HG03378 (cell line): ENCODE measurements at regions not wholly inside any gene's neighbourhood (a gene's known extent, or its start where the extent isn't known, plus 50 kb on each side); places are given as distances from the start of the nearest gene placed in this dataset.
"Not testable (repeated sequence)": the region's sequence is repeated elsewhere in the genome, so short reads cannot be mapped to it uniquely, and the experiment has no call there.

Experiments
- ATAC-seq: cut with Tn5 transposase; IDR thresholded peaks from one replicate; pipeline ENCODE4 v1.9.1; 2021; ENCODE audit warnings: mild to moderate bottlenecking, moderate library complexity; ENCODE audit not compliant: unreplicated experiment

- ATAC-seq: no peak
Measured at GRCh38 chr3:176357891-176358290, 839.4 kb downstream of the TBL1XR1 start.

- no peak for ATAC-seq
Measured at GRCh38 chr3:176354843-176355242, 842.4 kb downstream of the TBL1XR1 start.

- no peak for ATAC-seq
Measured at GRCh38 chr3:176352716-176353334, 844.5 kb downstream of the TBL1XR1 start.

- no peak for ATAC-seq
Measured at GRCh38 chr3:176351408-176351807, 845.9 kb downstream of the TBL1XR1 start.

- no peak for ATAC-seq
Measured at GRCh38 chr3:176349706-176350105, 847.6 kb downstream of the TBL1XR1 start.

- no peak for ATAC-seq
Measured at GRCh38 chr3:176347424-176348146, 849.7 kb downstream of the TBL1XR1 start.

- no peak for ATAC-seq
Measured at GRCh38 chr3:176341963-176342362, 855.3 kb downstream of the TBL1XR1 start.

GRCh38 chr3:176328666-176329065, 868.6 kb downstream of the TBL1XR1 start:
- ATAC-seq: no peak

GRCh38 chr3:176328198-176328597, 869.1 kb downstream of the TBL1XR1 start:
- no peak for ATAC-seq

- ATAC-seq: not testable (repeated sequence)
Measured at GRCh38 chr3:176326894-176327490, 870.3 kb downstream of the TBL1XR1 start.

- not testable (repeated sequence) for ATAC-seq
Measured at GRCh38 chr3:176321532-176321931, 875.8 kb downstream of the TBL1XR1 start.

GRCh38 chr3:176321099-176321498, 876.2 kb downstream of the TBL1XR1 start:
- no peak for ATAC-seq

GRCh38 chr3:176313426-176313825, 883.9 kb downstream of the TBL1XR1 start:
- ATAC-seq: no peak

- ATAC-seq: no peak
Measured at GRCh38 chr3:176310641-176311040, 886.6 kb downstream of the TBL1XR1 start.

GRCh38 chr3:176302271-176302670, 895.0 kb downstream of the TBL1XR1 start:
- ATAC-seq: no peak

- no peak for ATAC-seq
Measured at GRCh38 chr3:176296066-176296597, 901.1 kb downstream of the TBL1XR1 start.

GRCh38 chr3:176293276-176293675, 904.0 kb downstream of the TBL1XR1 start:
- no peak for ATAC-seq

- ATAC-seq: no peak
Measured at GRCh38 chr3:176286476-176287085, 910.7 kb downstream of the TBL1XR1 start.

GRCh38 chr3:176275538-176275937, 921.7 kb downstream of the TBL1XR1 start:
- no peak for ATAC-seq

- ATAC-seq: no peak
Measured at GRCh38 chr3:176275113-176275512, 922.2 kb downstream of the TBL1XR1 start.

GRCh38 chr3:176274161-176274560, 923.1 kb downstream of the TBL1XR1 start:
- no peak for ATAC-seq
